ENCODE measurements at regions not wholly inside any gene's neighbourhood (a gene's known extent, or its start where the extent isn't known, plus 50 kb on each side); places are given as distances from the start of the nearest gene placed in this dataset.
"Not testable (repeated sequence)": the region's sequence is repeated elsewhere in the genome, so short reads cannot be mapped to it uniquely, and the experiment has no call there.

GRCh38 chr2:52594026-52594425 lies 1173.6 kb upstream of the CHAC2 start:
- no peak for ATAC-seq (ENCODE audit: low FRiP score in 2 of 2)
- H3K9me3 ChIP-seq, result no peaks in the 10 kb centered on the region
- DNase-seq, result no peak
- H3K27ac ChIP-seq, result no peak overlapping the region
- TF ChIP-seq, protein P1, sequence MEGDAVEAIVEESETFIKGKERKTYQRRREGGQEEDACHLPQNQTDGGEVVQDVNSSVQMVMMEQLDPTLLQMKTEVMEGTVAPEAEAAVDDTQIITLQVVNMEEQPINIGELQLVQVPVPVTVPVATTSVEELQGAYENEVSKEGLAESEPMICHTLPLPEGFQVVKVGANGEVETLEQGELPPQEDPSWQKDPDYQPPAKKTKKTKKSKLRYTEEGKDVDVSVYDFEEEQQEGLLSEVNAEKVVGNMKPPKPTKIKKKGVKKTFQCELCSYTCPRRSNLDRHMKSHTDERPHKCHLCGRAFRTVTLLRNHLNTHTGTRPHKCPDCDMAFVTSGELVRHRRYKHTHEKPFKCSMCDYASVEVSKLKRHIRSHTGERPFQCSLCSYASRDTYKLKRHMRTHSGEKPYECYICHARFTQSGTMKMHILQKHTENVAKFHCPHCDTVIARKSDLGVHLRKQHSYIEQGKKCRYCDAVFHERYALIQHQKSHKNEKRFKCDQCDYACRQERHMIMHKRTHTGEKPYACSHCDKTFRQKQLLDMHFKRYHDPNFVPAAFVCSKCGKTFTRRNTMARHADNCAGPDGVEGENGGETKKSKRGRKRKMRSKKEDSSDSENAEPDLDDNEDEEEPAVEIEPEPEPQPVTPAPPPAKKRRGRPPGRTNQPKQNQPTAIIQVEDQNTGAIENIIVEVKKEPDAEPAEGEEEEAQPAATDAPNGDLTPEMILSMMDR (IDR thresholded peaks at IDR 0.05), result no peak
- no peak for TF ChIP-seq POLR2AphosphoS5 (IDR thresholded peaks at IDR 0.05)
- no peak for TF ChIP-seq POLR2A (IDR thresholded peaks at IDR 0.05)
- no peak for TF ChIP-seq EP300 (IDR thresholded peaks at IDR 0.05)
- H3K27me3 ChIP-seq, result no peaks in the 10 kb centered on the region
- 29 to 31% methylated on average over 2 of the region's 2 CpGs for WGBS, 2 donors
- no peaks in the 10 kb centered on the region for H3K36me3 ChIP-seq
- H3K4me3 ChIP-seq, result no peak overlapping the region
- no peaks in the 10 kb centered on the region for H3K4me1 ChIP-seq

- H3K9me3 ChIP-seq; H3K36me3 ChIP-seq; H3K27ac ChIP-seq; H3K4me3 ChIP-seq; H3K27me3 ChIP-seq; DNase-seq; H3K4me1 ChIP-seq; ATAC-seq (ENCODE audit: low FRiP score in 2 of 2): not testable (repeated sequence)
- 88 to 94% methylated on average over 5 of the region's 5 CpGs for WGBS, 2 donors
These were observed 1183.5 kb upstream of the CHAC2 start for GRCh38 chr2:52584071-52584470.

DNA sequence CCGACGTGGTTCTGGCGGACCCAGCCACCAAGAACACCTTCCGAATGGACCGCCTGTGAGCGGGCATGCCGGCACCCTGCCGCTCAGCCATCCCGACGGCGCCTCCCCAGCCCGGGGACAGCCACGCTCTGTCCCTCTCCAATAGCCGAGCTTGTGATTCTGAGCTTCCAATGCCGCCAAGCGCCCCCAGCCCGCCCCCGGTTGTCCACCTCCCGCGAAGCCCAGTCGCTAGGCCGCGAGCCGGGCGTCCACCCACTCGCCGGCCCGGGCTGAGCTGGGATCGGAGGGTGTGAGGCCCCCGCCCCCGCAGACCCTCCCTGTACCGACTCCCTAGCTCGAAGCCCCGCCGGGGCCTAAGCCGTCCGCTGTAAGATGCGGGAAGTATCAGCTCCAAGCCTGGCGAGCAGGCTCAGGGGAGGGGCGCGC lies 1195.1 kb upstream of the CHAC2 start:
- Histone ChIP-seq H3K27ac (no peak overlapping the region), H3K9me3 (peaks cover 0 to 24% (median 1%) of the 10 kb centered on the region in 4 donors), H3K4me1 (no peaks in the 10 kb centered on the region), H3K27me3 (no peaks in the 10 kb centered on the region), H3K4me3 (no peak overlapping the region), H3K36me3 (no peaks in the 10 kb centered on the region)
- no peak for TF ChIP-seq POLR2A (IDR thresholded peaks at IDR 0.05)
- no peak for TF ChIP-seq POLR2AphosphoS5 (IDR thresholded peaks at IDR 0.05)
- TF ChIP-seq EP300 (IDR thresholded peaks at IDR 0.05), result no peak
- TF ChIP-seq, protein P1 (IDR thresholded peaks at IDR 0.05), result no peak
- ATAC-seq (ENCODE audit: low FRiP score in 2 of 2) (peak; percentile 10 to 40), DNase-seq (peak in 1 of 2 donors; percentile 81)
- WGBS, 2 donors, result 92 to 98% methylated on average over 18 to 41 of the region's 41 CpGs

DNA sequence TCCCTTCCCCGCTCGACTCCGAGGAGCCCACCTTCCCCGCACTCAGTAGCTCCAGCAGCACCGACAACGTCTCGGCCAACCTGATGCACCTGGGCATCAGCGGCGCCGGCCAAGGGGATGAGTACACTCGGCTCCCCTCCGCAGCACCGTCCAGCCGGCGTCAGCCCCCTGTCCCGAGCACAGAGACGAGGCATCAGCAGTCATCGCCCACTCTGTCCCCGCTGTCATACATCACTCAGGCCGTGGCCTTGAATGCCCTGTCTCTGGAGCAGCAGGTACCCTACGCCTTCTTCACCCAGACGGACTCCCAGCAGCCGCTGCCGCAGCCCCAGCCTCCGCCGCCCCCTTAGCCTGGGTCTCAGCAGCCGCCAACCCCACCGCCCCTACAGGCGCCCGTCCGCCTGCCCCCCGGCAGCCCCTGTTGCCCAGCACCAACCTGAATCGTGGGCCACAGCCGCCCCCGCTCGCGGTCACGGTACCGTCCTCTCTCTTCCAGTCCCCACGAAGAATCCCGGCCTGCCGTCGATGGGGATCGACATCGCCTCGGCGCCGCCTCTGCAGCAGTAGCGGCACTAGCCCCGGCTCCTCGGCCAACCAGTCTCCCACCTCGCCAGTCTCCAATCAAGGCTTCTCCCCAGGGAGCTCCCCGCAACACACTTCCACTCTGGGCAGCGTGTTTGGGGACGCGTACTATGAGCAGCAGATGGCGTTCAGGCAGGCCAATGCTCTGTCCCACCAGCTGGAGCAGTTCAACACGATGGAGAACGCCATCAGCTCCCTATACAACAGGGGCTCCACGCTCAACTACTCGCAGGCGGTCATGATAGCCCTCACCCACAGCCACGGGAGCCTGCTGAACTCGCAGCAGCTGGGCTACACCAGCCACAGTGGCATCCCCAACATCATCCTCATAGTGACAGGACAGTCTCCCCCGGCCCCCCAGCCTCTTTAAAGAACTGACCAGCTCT lies 1195.9 kb upstream of the CHAC2 start:
- TF ChIP-seq POLR2AphosphoS5 (IDR thresholded peaks at IDR 0.05) (no peak), POLR2A (IDR thresholded peaks at IDR 0.05) (no peak), EP300 (IDR thresholded peaks at IDR 0.05) (no peak)
- TF ChIP-seq, protein P1 (IDR thresholded peaks at IDR 0.05), result no peak
- DNase-seq (peak in 1 of 2 donors; percentile 84), ATAC-seq (ENCODE audit: low FRiP score in 2 of 2) (peak; percentile 36 to 49)
- no peak overlapping the region for H3K27ac ChIP-seq
- H3K4me1 ChIP-seq, result no peaks in the 10 kb centered on the region
- no peak overlapping the region for H3K4me3 ChIP-seq
- no peaks in the 10 kb centered on the region for H3K36me3 ChIP-seq
- no peaks in the 10 kb centered on the region for H3K27me3 ChIP-seq
- H3K9me3 ChIP-seq, result peaks cover 0 to 24% (median 1%) of the 10 kb centered on the region in 4 donors
- 97 to 98% methylated on average over 58 to 64 of the region's 65 CpGs for WGBS, 2 donors

DNA sequence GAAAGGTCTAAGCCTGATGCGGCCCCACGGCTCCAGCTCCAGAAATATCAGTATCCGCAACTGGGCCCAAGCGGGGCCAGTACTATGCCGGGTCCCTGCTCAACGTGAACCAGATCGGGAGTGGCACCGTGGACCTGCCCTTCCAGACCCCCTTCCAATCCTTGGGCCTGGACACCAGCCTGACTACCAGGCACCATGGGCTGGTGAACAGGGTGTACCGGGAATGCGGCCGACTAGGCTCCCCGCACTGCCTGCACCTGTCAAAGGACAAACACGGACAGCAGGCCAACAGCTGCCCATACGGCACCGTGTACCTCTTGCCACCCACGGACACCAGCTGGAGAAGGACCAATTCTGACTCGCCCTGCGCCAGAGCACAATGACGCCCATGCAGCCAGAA lies 1196.9 kb upstream of the CHAC2 start:
- ATAC-seq (ENCODE audit: low FRiP score in 2 of 2) (peak in 1 of 2 donors; percentile 35), DNase-seq (peak in 1 of 2 donors; percentile 58)
- Histone ChIP-seq H3K36me3 (no peaks in the 10 kb centered on the region), H3K27me3 (no peaks in the 10 kb centered on the region), H3K4me1 (no peaks in the 10 kb centered on the region), H3K9me3 (peaks cover 0 to 24% (median 1%) of the 10 kb centered on the region in 4 donors), H3K27ac (no peak overlapping the region), H3K4me3 (no peak overlapping the region)
- 93 to 96% methylated on average over 16 to 19 of the region's 19 CpGs for WGBS, 2 donors
- TF ChIP-seq POLR2AphosphoS5 (IDR thresholded peaks at IDR 0.05), result no peak
- no peak for TF ChIP-seq EP300 (IDR thresholded peaks at IDR 0.05)
- no peak for TF ChIP-seq POLR2A (IDR thresholded peaks at IDR 0.05)
- TF ChIP-seq, protein P1 (IDR thresholded peaks at IDR 0.05), result no peak
